ENCODE measurements at regions not wholly inside any gene's neighbourhood (a gene's known extent, or its start where the extent isn't known, plus 50 kb on each side); places are given as distances from the start of the nearest gene placed in this dataset.
"Not testable (repeated sequence)": the region's sequence is repeated elsewhere in the genome, so short reads cannot be mapped to it uniquely, and the experiment has no call there.

DNA sequence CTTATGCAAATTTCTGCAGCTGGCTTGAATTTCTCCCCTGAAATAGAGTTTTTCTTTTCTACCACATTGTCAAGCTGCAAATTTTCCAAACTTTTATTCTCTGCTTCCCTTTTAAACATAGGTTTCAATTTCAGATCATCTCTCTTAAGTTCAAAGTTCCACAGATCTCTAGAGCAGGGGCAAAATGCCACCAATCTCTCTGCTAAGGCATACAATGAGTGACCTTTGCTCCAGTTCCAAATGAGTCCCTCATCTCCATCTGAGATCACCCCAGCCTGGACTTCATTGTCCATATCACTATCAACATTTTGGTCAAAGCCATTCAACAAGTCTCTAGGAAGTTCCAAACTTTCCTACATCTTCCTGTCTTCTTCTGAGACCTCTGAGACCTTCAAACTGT lies 62.3 kb upstream of the DCLK2 start:
- intact Hi-C loops (cut with DNase I); DNase-seq: not testable (repeated sequence)

GRCh38 chr4:150016621-150017020 lies 61.6 kb upstream of the DCLK2 start:
- intact Hi-C loops (cut with DNase I); DNase-seq: not testable (repeated sequence)

DNA sequence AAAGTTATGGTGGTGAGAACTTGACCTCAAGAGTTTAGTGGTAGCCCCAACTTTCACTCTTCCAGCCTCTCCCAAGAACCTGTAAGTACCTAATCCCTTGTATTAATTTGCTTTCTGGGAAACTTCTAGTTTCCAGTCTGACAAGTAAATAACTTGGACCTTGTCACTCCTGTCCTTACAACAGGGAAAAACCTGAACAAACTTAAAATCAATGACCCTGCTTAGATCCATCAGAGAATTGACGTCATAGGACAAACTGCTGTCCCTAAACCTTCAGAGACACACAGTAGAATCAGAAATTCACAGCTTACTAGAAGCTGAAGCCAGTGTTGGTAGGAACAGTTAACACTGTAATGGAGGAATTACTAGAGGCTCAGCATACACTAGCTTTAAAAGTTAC lies 60.0 kb upstream of the DCLK2 start:
- intact Hi-C loops (cut with DNase I): no loop called here
- no peak for DNase-seq

DNA sequence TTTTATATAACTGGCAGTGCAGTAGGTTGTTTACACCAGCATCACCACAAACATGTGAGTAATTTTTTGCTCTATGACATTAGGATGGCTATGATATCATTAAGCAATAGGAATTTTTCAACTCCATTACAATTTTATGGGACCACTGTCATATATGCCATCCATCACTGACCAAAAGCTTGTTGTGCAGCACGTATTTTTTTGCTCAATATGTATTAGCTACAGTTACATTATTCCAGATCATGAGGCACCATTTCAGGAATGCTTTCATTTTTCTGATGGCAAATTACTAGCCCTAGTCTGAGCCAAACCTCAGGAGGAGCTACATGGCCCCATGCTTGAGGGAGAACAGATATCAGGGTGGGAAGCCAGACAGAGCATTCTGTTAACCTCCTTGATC lies 56.8 kb upstream of the DCLK2 start:
- no peak for DNase-seq
- intact Hi-C loops (cut with DNase I): no loop called here

DNA sequence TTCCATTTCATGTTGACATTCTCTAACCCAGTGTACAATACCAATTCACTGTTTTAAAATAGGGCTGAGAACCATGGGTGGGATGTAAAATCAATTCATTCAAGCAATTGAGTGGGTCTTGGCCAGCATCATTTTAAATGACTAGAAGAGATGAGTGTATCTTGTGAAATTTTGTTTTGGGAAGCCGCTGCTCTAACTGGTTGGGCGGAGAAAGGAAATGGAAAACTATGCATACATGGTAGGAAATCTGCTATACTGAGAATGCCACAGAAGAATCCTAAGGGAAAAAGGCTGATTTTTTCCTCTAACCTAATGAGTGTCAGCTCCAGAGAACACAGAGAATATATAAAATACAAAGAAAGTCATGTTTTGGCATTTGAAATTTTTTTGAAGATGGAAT lies 54.8 kb upstream of the DCLK2 start:
- no peak for DNase-seq

GRCh38 chr4:150026987-150027386 lies 51.3 kb upstream of the DCLK2 start:
- DNase-seq; intact Hi-C loops (cut with DNase I): not testable (repeated sequence)

More for the DNA sequence above, 54.8 kb upstream of the DCLK2 start:
- intact Hi-C loops (cut with DNase I): no loop called here

All from posterior cingulate gyrus (tissue), 11 donors.